Mesendoderm (in vitro differentiated cells): ENCODE measurements at regions not wholly inside any gene's neighbourhood (a gene's known extent, or its start where the extent isn't known, plus 50 kb on each side); places are given as distances from the start of the nearest gene placed in this dataset.
"Not testable (repeated sequence)": the region's sequence is repeated elsewhere in the genome, so short reads cannot be mapped to it uniquely, and the experiment has no call there.

Experiments
- DNase-seq: peaks from one replicate; pipeline ENCODE4 v3.0.0; 2013
- H2AK5ac ChIP-seq: 2 replicates; pipeline ENCODE4 v1.6.1; 2013; ENCODE audit warnings: low read length, inconsistent platforms
- H2BK120ac ChIP-seq: 2 replicates; pipeline ENCODE4 v1.6.1; 2013; ENCODE audit warnings: low read depth, mild to moderate bottlenecking, low read length, moderate library complexity, mixed read lengths
- H2BK15ac ChIP-seq: replicated peaks from 2 replicates; pipeline ENCODE4 v1.6.1; 2013; ENCODE audit warnings: low read depth, mild to moderate bottlenecking, moderate library complexity
- H2BK5ac ChIP-seq: 2 replicates; pipeline ENCODE4 v1.6.1; 2013; ENCODE audit warnings: low read length, inconsistent platforms
- H3K18ac ChIP-seq: 2 replicates; pipeline ENCODE4 v1.6.1; 2013; ENCODE audit warnings: mild to moderate bottlenecking, low read length, mixed read lengths
- H3K23ac ChIP-seq: one replicate; pipeline ENCODE4 v1.6.1; 2013; ENCODE audit warnings: low read length
- H3K27ac ChIP-seq: 2 replicates; pipeline ENCODE4 v1.5.1; 2013; ENCODE audit warnings: low read depth, mild to moderate bottlenecking, inconsistent platforms, low read length, moderate library complexity
- H3K27me3 ChIP-seq: 2 replicates; pipeline ENCODE4 v1.6.1; 2013; ENCODE audit warnings: low read length, control low read depth, mild to moderate bottlenecking, inconsistent platforms; ENCODE audit not compliant: insufficient read depth, poor library complexity
- H3K36me3 ChIP-seq: 2 replicates; pipeline ENCODE4 v1.6.1; 2013; ENCODE audit warnings: low read length, inconsistent platforms; ENCODE audit not compliant: control insufficient read depth, insufficient read depth
- H3K4ac ChIP-seq: one replicate; pipeline ENCODE4 v1.6.1; 2013; ENCODE audit warnings: low read depth, mild to moderate bottlenecking, low read length, moderate library complexity
- H3K4me1 ChIP-seq: 2 replicates; pipeline ENCODE4 v1.6.1; 2013; ENCODE audit warnings: low read depth, low read length, inconsistent platforms; ENCODE audit not compliant: control insufficient read depth
- H3K4me2 ChIP-seq: 2 replicates; pipeline ENCODE4 v1.6.1; 2013; ENCODE audit warnings: low read length
- H3K4me3 ChIP-seq: 2 replicates; pipeline ENCODE4 v1.5.1; 2013; ENCODE audit warnings: mild to moderate bottlenecking, low read length
- H3K56ac ChIP-seq: one replicate; pipeline ENCODE4 v1.6.1; 2013; ENCODE audit warnings: low read length
- H3K79me1 ChIP-seq: 2 replicates; pipeline ENCODE4 v1.6.1; 2013; ENCODE audit warnings: low read length, inconsistent platforms
- H3K79me2 ChIP-seq: 2 replicates; pipeline ENCODE4 v1.6.1; 2013; ENCODE audit warnings: mild to moderate bottlenecking, low read length; ENCODE audit not compliant: control insufficient read depth, insufficient read depth
- H3K9ac ChIP-seq: 2 replicates; pipeline ENCODE4 v1.6.1; 2013; ENCODE audit warnings: low read length, inconsistent platforms
- H4K5ac ChIP-seq: one replicate; pipeline ENCODE4 v1.6.1; 2013; ENCODE audit warnings: low read length
- H4K8ac ChIP-seq: one replicate; pipeline ENCODE4 v1.6.1; 2013; ENCODE audit warnings: low read depth, mild to moderate bottlenecking, control low read depth, low read length, moderate library complexity
- WGBS: extraction: QIAGEN DNeasy Blood & Tissue Kit; methylation state at CpG from one replicate; pipeline ENCODE4 v1.1.7; 2013; ENCODE audit warnings: low lambda C conversion rate, missing lambda C conversion rate; ENCODE audit not compliant: insufficient coverage; ENCODE audit errors: extremely low coverage; 5-methylcytosine and 5-hydroxymethylcytosine counted together

DNA sequence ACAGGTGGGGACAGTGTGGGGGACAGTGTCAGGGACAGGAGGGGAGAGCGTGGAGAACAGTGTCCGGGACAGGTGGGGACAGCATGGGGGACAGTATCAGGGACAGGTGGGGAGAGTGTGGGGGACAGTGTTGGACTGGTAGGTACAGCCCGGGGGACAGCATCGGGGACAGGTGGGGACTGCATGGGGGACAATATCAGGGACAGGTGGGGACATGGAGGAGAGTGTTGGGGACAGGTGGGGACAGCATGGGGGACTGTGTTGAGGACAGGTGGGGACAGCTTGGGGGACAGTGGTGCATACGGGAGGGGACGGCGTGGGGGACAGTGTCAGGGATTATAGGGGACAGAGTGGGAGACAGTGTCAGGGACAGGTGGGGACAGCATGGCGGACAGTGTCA is 212.3 kb downstream of the TMEM121 start:
- no peak overlapping the region for H2BK15ac ChIP-seq
- no CpG with 5 or more reads among the region's 8 CpGs for WGBS
- DNase-seq = no peak
- H3K27me3 ChIP-seq = no peaks in the 10 kb centered on the region
- H3K9ac ChIP-seq = no peak overlapping the region
- no peaks in the 10 kb centered on the region for H3K4me1 ChIP-seq
- H2AK5ac ChIP-seq = no peak overlapping the region
- H3K4ac ChIP-seq = no peak overlapping the region
- no peak overlapping the region for H3K27ac ChIP-seq
- H3K18ac ChIP-seq = no peak overlapping the region
- H3K56ac ChIP-seq = no peak overlapping the region
- no peaks in the 10 kb centered on the region for H3K79me2 ChIP-seq
- no peak overlapping the region for H2BK120ac ChIP-seq
- H3K36me3 ChIP-seq = no peaks in the 10 kb centered on the region
- H3K4me3 ChIP-seq = no peak overlapping the region
- no peak overlapping the region for H4K5ac ChIP-seq
- no peak overlapping the region for H3K23ac ChIP-seq
- H2BK5ac ChIP-seq = no peak overlapping the region
- H3K4me2 ChIP-seq = no peak overlapping the region
- H4K8ac ChIP-seq = no peak overlapping the region
- H3K79me1 ChIP-seq = no peaks in the 10 kb centered on the region

DNA sequence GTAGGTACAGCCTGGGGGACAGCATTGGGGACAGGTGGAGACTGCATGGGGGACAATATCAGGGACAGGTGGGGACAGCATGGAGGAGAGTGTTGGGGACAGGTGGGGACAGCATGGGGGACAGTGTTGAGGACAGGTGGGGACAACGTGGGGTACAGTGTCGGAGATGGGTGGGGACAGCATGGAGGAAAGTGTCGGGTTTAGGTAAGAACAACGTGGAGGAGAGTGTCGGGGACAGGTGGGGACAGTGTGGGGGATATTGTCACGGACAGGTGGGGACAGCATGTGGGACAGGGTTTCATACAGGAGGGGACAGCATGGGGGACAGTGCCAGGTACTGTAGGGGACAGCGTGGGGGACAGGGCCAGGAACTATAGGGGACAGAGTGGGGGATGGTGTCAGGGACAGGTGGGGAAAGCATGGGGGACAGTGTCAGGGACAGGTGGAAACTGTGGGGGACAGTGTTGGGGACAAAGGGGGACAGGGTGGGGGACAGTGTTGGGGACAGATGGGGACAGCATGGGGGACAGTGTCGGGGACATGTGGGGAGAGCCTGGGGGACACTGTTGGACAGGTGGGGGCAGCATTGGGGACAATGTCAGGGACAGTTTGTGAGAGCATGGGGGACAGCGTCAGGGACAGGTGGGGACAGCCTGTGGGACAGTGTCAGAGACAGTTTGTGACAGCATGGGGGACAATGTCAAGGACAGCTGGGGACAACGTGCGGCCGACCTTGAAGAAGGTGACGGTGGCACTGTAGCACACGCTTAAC is 213.1 kb downstream of the TMEM121 start:
- Histone ChIP-seq H3K9ac (no peak overlapping the region), H3K18ac (no peak overlapping the region), H2BK15ac (no peak overlapping the region), H3K79me1 (no peaks in the 10 kb centered on the region), H4K8ac (no peak overlapping the region), H2BK120ac (no peak overlapping the region), H2AK5ac (no peak overlapping the region), H3K27ac (no peak overlapping the region), H3K4me2 (no peak overlapping the region), H3K27me3 (no peaks in the 10 kb centered on the region), H3K56ac (no peak overlapping the region), H3K4ac (no peak overlapping the region), H3K79me2 (no peaks in the 10 kb centered on the region), H3K36me3 (no peaks in the 10 kb centered on the region), H3K4me3 (no peak overlapping the region), H3K4me1 (no peaks in the 10 kb centered on the region), H3K23ac (no peak overlapping the region), H2BK5ac (no peak overlapping the region), H4K5ac (no peak overlapping the region)
- DNase-seq = no peak
- no CpG with 5 or more reads among the region's 14 CpGs for WGBS

DNA sequence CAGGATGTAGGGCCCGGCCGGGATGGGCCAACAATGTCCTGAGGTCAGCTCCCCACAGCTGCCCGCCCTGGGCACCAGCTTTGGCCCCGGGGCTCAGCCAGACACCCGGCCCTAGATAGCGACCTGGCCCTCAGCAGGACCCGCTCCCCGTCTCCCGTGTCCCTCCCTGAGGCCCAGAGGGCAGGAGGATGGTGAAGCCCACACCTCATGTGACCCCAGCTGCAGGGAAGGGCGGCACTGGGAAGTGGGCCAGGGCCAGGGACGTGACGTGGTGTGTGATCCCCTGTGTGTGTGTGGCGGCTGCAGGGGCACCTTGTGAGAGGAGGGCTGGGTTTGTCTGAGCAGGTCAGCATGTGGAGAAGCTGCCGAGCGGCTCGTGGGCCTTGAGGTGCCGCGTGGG is 213.9 kb downstream of the TMEM121 start:
- not testable (repeated sequence) for H3K4ac ChIP-seq, DNase-seq, H2BK15ac ChIP-seq, H4K5ac ChIP-seq, H2BK5ac ChIP-seq, H4K8ac ChIP-seq, H2AK5ac ChIP-seq, H3K79me2 ChIP-seq, H3K79me1 ChIP-seq, H3K4me3 ChIP-seq, H3K36me3 ChIP-seq, H3K9ac ChIP-seq, H3K4me1 ChIP-seq, H3K27ac ChIP-seq, H3K18ac ChIP-seq, H3K4me2 ChIP-seq, H3K27me3 ChIP-seq, H3K56ac ChIP-seq, H3K23ac ChIP-seq, H2BK120ac ChIP-seq
- no CpG with 5 or more reads among the region's 18 CpGs for WGBS

- H2BK5ac ChIP-seq, H4K5ac ChIP-seq, H4K8ac ChIP-seq, H2BK15ac ChIP-seq, H3K79me1 ChIP-seq, H3K56ac ChIP-seq, H2AK5ac ChIP-seq, H3K79me2 ChIP-seq, DNase-seq, H2BK120ac ChIP-seq, H3K4me1 ChIP-seq, H3K9ac ChIP-seq, H3K27me3 ChIP-seq, H3K4me3 ChIP-seq, H3K4ac ChIP-seq, H3K27ac ChIP-seq, H3K23ac ChIP-seq, H3K4me2 ChIP-seq, H3K36me3 ChIP-seq, H3K18ac ChIP-seq: not testable (repeated sequence)
- WGBS = no CpG with 5 or more reads among the region's 14 CpGs
Measured at GRCh38 chr14:105740961-105741360, 214.6 kb downstream of the TMEM121 start.

DNA sequence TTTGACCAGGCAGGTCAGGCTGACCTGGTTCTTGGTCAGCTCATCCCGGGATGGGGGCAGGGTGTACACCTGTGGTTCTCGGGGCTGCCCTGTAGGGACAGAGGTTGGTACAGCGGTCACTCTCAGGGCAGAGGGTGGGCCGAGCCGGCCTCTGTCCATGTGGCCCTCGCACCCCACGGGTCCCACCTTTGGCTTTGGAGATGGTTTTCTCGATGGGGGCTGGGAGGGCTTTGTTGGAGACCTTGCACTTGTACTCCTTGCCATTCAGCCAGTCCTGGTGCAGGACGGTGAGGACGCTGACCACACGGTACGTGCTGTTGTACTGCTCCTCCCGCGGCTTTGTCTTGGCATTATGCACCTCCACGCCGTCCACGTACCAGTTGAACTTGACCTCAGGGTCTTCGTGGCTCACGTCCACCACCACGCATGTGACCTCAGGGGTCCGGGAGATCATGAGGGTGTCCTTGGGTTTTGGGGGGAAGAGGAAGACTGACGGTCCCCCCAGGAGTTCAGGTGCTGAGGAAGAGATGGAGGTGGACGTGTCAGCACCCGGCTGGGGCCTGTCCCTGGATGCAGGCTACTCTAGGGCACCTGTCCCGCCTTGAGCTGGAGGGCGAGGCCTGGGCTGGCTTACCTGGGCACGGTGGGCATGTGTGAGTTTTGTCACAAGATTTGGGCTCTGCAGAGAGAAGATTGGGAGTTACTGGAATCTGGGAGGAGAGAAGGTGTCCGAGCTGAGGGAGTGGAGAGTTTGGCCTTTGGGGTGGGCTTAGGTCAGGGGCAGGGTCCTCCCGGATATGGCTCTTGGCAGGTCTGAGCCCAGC is 215.5 kb downstream of the TMEM121 start:
- H3K9ac ChIP-seq, H2BK120ac ChIP-seq, H2BK15ac ChIP-seq, H3K4me3 ChIP-seq, H3K27ac ChIP-seq, H4K5ac ChIP-seq, H3K4me2 ChIP-seq, H3K23ac ChIP-seq, H3K79me2 ChIP-seq, H2AK5ac ChIP-seq, H3K56ac ChIP-seq, H3K4me1 ChIP-seq, H3K27me3 ChIP-seq, H3K36me3 ChIP-seq, H3K18ac ChIP-seq, DNase-seq, H3K79me1 ChIP-seq, H3K4ac ChIP-seq, H4K8ac ChIP-seq, H2BK5ac ChIP-seq: not testable (repeated sequence)
- no CpG with 5 or more reads among the region's 29 CpGs for WGBS
